H7 (cell line): ENCODE measurements at regions not wholly inside any gene's neighbourhood (a gene's known extent, or its start where the extent isn't known, plus 50 kb on each side); places are given as distances from the start of the nearest gene placed in this dataset.

Experiments
- DNase-seq: peaks from one replicate; pipeline ENCODE4 v3.0.0; 2012
- H3K27me3 ChIP-seq: 2 replicates; pipeline ENCODE4 v1.6.0; 2011; ENCODE audit warnings: mild to moderate bottlenecking, low read length; ENCODE audit not compliant: control insufficient read depth, insufficient read depth
- H3K36me3 ChIP-seq: replicated peaks from 2 replicates; pipeline ENCODE4 v1.5.1; 2011; ENCODE audit warnings: low read length; ENCODE audit not compliant: control insufficient read depth, insufficient read depth
- H3K4me3 ChIP-seq: 2 replicates; pipeline ENCODE4 v1.5.1; 2011; ENCODE audit warnings: low read depth, mild to moderate bottlenecking, control low read depth, low read length, moderate library complexity; ENCODE audit not compliant: insufficient read depth

DNA sequence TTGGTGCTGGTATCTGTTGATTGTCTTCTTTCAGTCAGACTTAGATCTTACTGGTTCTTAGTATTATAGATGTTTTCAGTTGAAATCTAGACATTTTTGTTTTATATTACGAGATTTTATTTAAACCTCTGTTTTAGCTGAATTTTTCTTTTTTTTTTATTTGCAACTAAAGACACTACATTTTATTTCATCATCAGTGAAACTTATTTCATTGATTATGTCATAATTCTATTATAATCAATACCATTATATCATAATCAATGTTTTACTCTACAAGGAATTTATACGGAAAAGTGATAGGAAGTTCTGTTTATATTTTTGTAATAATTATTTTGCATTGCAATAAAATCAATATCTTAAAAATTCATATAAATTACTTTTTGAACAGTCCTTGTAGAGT lies 477.4 kb upstream of the MDFIC2 start:
- Histone ChIP-seq H3K36me3 (no peaks in the 10 kb centered on the region), H3K4me3 (no peak overlapping the region), H3K27me3 (no peaks in the 10 kb centered on the region)
- DNase-seq = no peak

- no peaks in the 10 kb centered on the region for H3K27me3 ChIP-seq
- H3K36me3 ChIP-seq = no peaks in the 10 kb centered on the region
- H3K4me3 ChIP-seq = no peak overlapping the region
- no peak for DNase-seq
These were observed 468.4 kb upstream of the MDFIC2 start for GRCh38 chr3:70780790-70781189.

DNA sequence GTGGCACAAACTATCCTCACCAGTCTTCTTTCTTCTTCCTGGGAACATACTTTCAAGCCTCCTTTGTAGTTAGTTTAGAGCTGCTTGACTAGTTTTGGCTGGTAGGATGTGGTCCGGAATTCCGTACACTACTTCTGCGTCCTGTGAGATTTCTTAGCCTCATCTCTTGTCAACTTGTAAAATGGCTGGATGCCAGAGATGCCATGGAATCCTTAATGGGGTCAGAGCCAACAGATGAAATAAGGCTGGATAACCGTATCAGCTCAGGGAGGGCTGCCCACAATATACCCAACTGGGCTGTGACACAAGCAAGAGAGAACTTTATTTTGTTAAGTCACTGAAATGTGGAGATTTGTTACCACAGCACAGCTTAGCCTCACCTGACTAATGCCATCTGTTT lies 466.9 kb upstream of the MDFIC2 start:
- Histone ChIP-seq H3K27me3 (no peaks in the 10 kb centered on the region), H3K4me3 (no peak overlapping the region), H3K36me3 (no peaks in the 10 kb centered on the region)
- DNase-seq = no peak

DNA sequence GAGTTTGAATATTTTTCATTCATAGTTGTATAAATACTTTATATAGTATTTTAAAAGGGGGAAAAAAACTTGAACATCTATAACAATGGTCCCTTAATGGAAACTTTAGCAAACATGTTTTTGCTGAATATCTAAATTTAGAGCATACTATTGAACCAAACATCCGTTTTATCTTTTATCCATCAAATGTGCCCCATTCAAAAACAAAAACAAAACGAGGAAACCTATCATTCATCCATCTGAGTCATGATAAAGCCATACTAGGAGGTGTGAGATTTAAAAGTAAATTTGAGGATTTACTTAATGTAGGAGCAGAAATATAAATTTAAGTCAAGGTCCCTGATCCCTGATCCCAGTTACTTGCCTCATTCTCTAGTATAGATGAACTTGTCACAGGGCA lies 463.6 kb upstream of the MDFIC2 start:
- Histone ChIP-seq H3K36me3 (no peaks in the 10 kb centered on the region), H3K27me3 (no peaks in the 10 kb centered on the region), H3K4me3 (no peak overlapping the region)
- DNase-seq = no peak

- H3K27me3 ChIP-seq = no peaks in the 10 kb centered on the region
- H3K4me3 ChIP-seq = no peak overlapping the region
- H3K36me3 ChIP-seq = no peaks in the 10 kb centered on the region
- DNase-seq = no peak
These were observed 462.8 kb upstream of the MDFIC2 start for GRCh38 chr3:70775257-70775656.

DNA sequence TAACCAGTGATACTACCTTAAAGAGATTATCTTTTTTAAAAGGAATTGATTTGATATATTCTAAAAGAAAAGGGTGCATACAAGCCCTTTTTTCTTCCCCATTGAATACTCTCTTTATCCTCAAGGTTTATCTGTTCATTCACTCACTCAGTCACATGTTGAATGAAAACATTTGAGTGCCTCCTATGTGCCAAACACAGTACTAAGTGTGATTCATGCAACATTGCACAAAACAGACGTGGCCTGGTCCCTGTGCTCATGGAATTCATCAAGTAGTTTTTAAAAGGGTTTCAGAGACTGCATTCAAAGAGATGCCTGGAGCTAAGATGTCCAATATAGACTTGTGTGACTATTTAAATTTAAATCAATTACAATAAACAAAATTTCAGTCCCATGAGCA lies 462.2 kb upstream of the MDFIC2 start:
- H3K27me3 ChIP-seq = no peaks in the 10 kb centered on the region
- H3K4me3 ChIP-seq = no peak overlapping the region
- DNase-seq = no peak
- no peaks in the 10 kb centered on the region for H3K36me3 ChIP-seq

DNA sequence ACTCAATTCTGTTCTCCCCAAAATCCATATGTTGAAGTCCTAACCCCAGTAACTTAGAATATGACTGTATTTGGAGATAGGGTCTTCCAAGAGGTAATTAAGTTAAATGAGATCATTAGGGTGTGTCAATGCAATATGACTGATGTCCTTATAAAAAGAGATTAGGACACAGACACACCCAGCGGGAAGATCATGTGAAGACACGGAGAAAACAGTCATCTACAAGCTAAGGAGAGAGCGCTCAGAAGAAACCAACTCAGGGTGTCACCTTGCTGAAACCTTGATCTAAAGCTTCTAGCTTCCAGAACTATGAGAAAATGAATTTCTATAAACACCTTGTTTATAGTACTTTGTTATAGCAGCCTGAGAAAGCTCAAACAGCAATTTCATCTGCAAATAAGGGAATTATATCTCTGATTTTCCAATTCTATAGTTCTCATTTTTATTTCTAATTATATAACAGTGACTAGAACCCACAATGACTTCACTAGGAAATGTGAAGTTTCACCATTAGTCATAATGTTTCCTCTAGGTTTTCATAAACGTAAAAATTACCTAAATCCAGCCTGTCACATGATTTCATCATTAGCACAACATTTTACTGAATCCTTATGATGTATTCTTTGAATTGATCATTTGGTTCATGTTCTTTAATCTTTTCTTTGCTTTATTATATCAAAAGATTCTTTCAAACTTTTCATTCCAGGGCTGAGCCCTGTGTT lies 459.1 kb upstream of the MDFIC2 start:
- DNase-seq = no peak
- Histone ChIP-seq H3K27me3 (no peaks in the 10 kb centered on the region), H3K4me3 (no peak overlapping the region), H3K36me3 (no peaks in the 10 kb centered on the region)

DNA sequence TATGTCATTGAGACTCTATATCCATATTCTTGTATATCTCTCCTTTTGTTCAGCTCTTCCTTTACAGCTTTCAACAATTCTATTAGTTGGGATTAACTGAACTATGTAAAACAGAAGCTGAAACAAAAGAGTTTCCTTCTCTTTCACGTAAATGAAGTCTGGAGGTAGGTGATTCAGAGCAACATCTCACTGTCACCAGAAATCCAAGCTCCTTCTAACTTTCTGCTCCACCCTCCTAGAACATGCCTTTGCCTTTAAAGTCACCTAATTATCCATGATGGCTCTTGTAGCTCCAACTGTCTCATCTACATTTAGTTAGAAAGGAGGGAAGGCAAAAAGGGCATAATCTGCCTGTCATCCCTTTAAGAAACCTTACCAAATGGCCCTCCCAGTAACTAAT lies 458.2 kb upstream of the MDFIC2 start:
- no peaks in the 10 kb centered on the region for H3K27me3 ChIP-seq
- no peak overlapping the region for H3K4me3 ChIP-seq
- no peak for DNase-seq
- no peaks in the 10 kb centered on the region for H3K36me3 ChIP-seq

DNA sequence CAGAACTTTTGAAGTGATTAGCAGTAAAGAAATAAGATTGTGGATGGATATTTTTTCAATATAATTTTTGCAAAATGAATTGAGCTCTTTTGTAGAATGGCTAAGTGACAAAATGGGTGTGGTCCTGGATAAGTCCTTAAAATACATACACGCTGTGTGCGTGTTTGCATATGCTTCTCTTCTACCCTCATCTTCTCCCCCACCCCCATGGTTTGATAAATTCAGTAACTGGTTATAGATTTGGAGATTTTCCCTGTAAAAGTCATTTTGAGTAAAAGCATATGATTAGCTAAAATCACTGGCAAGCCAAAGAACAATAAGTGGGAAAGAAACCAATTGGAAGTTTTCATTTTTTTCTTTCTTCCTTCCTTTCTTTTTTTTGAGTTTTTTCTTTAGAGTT lies 453.9 kb upstream of the MDFIC2 start:
- Histone ChIP-seq H3K4me3 (no peak overlapping the region), H3K36me3 (no peaks in the 10 kb centered on the region), H3K27me3 (no peaks in the 10 kb centered on the region)
- DNase-seq = no peak

DNA sequence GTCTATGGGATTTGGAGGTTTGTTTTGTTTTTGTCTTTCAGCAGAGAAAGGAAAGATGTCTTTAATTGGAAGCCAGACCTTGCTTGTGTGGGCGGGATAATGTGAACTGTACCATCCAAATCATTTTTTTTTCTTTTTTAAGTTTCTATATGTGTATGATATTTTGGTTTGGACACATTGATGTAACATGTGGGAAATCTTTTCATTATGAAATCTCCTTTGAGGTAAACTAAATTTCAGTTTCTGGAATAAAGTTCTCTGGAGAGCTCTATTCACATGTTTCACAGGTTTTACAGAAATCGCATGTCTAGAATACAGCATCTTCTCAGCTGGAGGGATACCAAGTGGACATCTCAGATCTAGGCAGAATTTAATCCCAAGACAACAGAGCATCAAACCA lies 451.5 kb upstream of the MDFIC2 start:
- H3K27me3 ChIP-seq = no peaks in the 10 kb centered on the region
- H3K36me3 ChIP-seq = no peaks in the 10 kb centered on the region
- H3K4me3 ChIP-seq = no peak overlapping the region

GRCh38 chr3:70757658-70758057 lies 445.2 kb upstream of the MDFIC2 start:
- Histone ChIP-seq H3K36me3 (no peaks in the 10 kb centered on the region), H3K27me3 (no peaks in the 10 kb centered on the region), H3K4me3 (no peak overlapping the region)
- no peak for DNase-seq

More for the DNA sequence above, 451.5 kb upstream of the MDFIC2 start:
- no peak for DNase-seq

DNA sequence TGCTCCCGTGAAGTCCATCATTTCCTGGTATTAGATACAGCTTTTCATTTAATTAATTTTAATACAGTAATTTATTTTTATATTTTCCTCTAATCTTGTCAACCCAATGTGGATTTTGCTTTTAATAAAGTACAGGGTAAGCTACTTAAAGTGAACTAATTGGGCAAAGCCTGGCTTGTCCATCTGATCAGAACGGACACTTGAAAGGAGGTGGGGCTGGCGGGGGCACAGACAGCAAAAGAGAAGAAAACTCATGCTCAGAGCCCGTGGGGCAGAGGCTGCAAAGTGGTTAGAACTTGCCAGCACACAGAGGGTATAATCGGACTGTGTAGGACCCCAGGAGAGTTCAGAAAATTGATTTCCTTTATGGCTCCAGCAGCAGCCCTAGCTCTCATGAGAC lies 443.1 kb upstream of the MDFIC2 start:
- Histone ChIP-seq H3K27me3 (no peaks in the 10 kb centered on the region), H3K4me3 (no peak overlapping the region), H3K36me3 (no peaks in the 10 kb centered on the region)
- DNase-seq = no peak

GRCh38 chr3:70754314-70754713 lies 441.9 kb upstream of the MDFIC2 start:
- no peak for DNase-seq
- no peaks in the 10 kb centered on the region for H3K27me3 ChIP-seq
- no peak overlapping the region for H3K4me3 ChIP-seq
- no peaks in the 10 kb centered on the region for H3K36me3 ChIP-seq

DNA sequence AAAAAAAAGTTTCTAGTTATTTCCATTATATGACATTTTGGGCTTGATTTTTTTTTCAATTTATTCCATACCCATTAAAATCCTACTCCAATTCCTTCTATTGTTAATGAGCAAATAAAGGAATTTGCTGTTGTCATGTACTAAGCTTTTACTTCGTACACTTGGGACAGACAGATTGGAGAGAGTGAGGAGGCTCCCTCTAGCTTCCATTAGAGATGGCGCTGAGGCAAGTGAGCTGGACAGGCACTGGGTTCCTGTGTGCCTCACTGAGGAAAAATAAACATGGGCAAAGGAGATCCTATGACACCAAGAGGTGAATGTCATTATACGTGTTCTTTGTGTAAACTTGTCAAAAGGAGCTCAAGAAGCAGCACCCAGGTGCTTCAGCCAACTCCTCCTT lies 441.1 kb upstream of the MDFIC2 start:
- no peaks in the 10 kb centered on the region for H3K27me3 ChIP-seq
- H3K36me3 ChIP-seq = no peaks in the 10 kb centered on the region
- DNase-seq = peak; percentile 7
- H3K4me3 ChIP-seq = no peak overlapping the region

GRCh38 chr3:70752051-70752450 lies 439.6 kb upstream of the MDFIC2 start:
- H3K4me3 ChIP-seq = no peak overlapping the region
- no peaks in the 10 kb centered on the region for H3K36me3 ChIP-seq
- DNase-seq = no peak
- no peaks in the 10 kb centered on the region for H3K27me3 ChIP-seq

DNA sequence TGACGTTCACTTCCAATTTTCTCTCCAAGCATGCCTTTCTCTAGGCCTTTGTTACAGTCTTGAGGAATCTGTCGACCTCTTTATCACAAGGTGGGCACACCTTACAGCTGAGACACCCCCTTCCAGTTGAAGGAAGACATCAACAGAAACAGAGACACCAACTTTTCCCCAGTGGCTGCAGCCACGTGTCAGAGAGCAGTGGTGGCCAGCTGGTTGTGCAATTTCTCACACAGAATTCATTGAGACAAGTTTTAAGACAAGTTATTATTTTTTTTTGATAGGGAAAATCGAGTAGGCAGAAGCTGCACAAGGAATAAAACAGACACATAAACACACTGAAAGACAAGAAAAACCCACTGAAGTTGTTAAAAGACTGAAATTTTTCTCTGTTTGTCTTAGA lies 436.7 kb upstream of the MDFIC2 start:
- no peak for DNase-seq
- Histone ChIP-seq H3K27me3 (no peaks in the 10 kb centered on the region), H3K36me3 (no peaks in the 10 kb centered on the region), H3K4me3 (no peak overlapping the region)
